ENCODE measurements at regions not wholly inside any gene's neighbourhood (a gene's known extent, or its start where the extent isn't known, plus 50 kb on each side); places are given as distances from the start of the nearest gene placed in this dataset.

DNA sequence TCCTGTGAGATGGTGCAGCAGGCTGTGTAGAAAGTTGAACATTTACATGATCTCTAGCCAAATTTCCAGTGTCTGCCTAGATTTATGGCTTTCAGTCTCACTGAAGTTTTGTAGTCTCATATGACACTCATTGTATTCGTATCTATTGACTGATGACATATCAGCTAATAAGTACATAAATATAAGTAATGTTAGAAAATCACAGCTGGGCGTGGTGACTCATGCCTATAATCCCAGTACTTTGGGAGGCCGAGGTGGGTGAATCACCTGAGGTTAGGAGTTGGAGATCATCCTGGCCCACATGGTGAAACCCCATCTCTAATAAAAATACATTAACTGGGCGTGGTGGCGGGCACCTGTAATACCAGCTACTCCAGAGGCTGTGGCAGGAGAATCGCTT lies 54.7 kb upstream of the HTR2A start:
- no peak overlapping the region for H4K91ac ChIP-seq (ENCODE audit: low read depth, low read length, poor library complexity)
- no peaks in the 10 kb centered on the region for H3K79me1 ChIP-seq (ENCODE audit: low read depth, low read length)
- no peak overlapping the region for H3K4ac ChIP-seq (ENCODE audit: low read length)
- H3K36me3 ChIP-seq (replicated peaks in 1 of 2; ENCODE audit: control insufficient read depth in 2 of 2, insufficient read depth in 2 of 2, low read length in 2 of 2): no peaks in the 10 kb centered on the region
- H2BK12ac ChIP-seq (ENCODE audit: low read length): no peak overlapping the region
- H3K4me2 ChIP-seq (ENCODE audit: insufficient read depth, low read length, poor library complexity, severe bottlenecking): no peak overlapping the region
- no peaks in the 10 kb centered on the region for H3K4me1 ChIP-seq (ENCODE audit: control insufficient read depth in 2 of 2, insufficient read depth in 1 of 2, low read depth in 1 of 2, low read length in 2 of 2)
- H2AK5ac ChIP-seq (ENCODE audit: low read depth, low read length): no peak overlapping the region
- no peak overlapping the region for H2BK120ac ChIP-seq (ENCODE audit: low read depth, low read length)
- H3K4me3 ChIP-seq (ENCODE audit: low read length in 2 of 2): no peak overlapping the region
- no peak overlapping the region for H3K23ac ChIP-seq (ENCODE audit: low read depth, low read length, poor library complexity)
- no peak overlapping the region for H3K18ac ChIP-seq (ENCODE audit: low read length)
- H3K9me3 ChIP-seq (replicated peaks in 1 of 2; ENCODE audit: control insufficient read depth in 2 of 2, insufficient read depth in 1 of 2, low read depth in 1 of 2, low read length in 2 of 2): no peaks in the 10 kb centered on the region
- DNase-seq (ENCODE audit: low spot score): no peak
- H3K27ac ChIP-seq (replicated peaks; ENCODE audit: low read length): no peak overlapping the region
- no peaks in the 10 kb centered on the region for H3K27me3 ChIP-seq (ENCODE audit: control insufficient read depth in 3 of 3, insufficient read depth in 3 of 3, low read depth in 1 of 3, low read length in 3 of 3)
- H3K14ac ChIP-seq (ENCODE audit: low read length): no peak overlapping the region
- H3K9ac ChIP-seq (ENCODE audit: low read depth, low read length, poor library complexity): no peak overlapping the region
- H2BK5ac ChIP-seq (ENCODE audit: low read length): no peak overlapping the region
- whole genome bisulfite sequencing, 2 donors (ENCODE audit: extremely low coverage in 2 of 2, insufficient read length in 2 of 2, insufficient replicate concordance in 1 of 2): no CpG with 5 or more reads among the region's 6 CpGs
- no peak overlapping the region for H4K8ac ChIP-seq (ENCODE audit: low read depth, low read length)
- no peak overlapping the region for H2AFZ ChIP-seq (ENCODE audit: low read length)
- H2BK15ac ChIP-seq (ENCODE audit: low read length): no peak overlapping the region

DNA sequence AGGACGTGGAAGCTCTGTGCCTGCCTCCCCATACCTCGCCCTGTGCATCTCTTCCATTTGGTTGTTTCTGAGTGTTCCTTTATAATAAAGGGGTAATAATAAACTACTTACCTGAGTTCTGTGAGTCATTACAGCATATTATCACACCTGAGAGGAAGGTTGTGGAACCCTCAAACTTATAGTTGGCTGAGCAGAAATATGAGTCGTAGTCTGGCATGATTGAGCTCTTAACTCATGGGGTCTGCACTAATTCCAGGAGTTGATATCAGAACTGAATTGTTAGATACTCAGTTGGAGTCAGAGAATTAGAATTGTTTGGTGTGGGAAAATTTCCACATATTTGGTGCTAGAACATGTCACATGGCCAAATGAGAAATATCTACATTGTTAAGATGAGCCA lies 52.4 kb upstream of the HTR2A start:
- Histone ChIP-seq H2BK15ac (ENCODE audit: low read length) (no peak overlapping the region), H2BK12ac (ENCODE audit: low read length) (no peak overlapping the region), H3K14ac (ENCODE audit: low read length) (no peak overlapping the region), H2BK120ac (ENCODE audit: low read depth, low read length) (no peak overlapping the region), H2BK5ac (ENCODE audit: low read length) (no peak overlapping the region), H2AFZ (ENCODE audit: low read length) (no peak overlapping the region), H3K27ac (replicated peaks; ENCODE audit: low read length) (no peak overlapping the region), H3K27me3 (ENCODE audit: control insufficient read depth in 3 of 3, insufficient read depth in 3 of 3, low read depth in 1 of 3, low read length in 3 of 3) (no peaks in the 10 kb centered on the region), H3K4me1 (ENCODE audit: control insufficient read depth in 2 of 2, insufficient read depth in 1 of 2, low read depth in 1 of 2, low read length in 2 of 2) (no peaks in the 10 kb centered on the region), H2AK5ac (ENCODE audit: low read depth, low read length) (no peak overlapping the region), H3K23ac (ENCODE audit: low read depth, low read length, poor library complexity) (no peak overlapping the region), H3K36me3 (replicated peaks in 1 of 2; ENCODE audit: control insufficient read depth in 2 of 2, insufficient read depth in 2 of 2, low read length in 2 of 2) (no peaks in the 10 kb centered on the region), H3K4ac (ENCODE audit: low read length) (no peak overlapping the region), H3K9me3 (replicated peaks in 1 of 2; ENCODE audit: control insufficient read depth in 2 of 2, insufficient read depth in 1 of 2, low read depth in 1 of 2, low read length in 2 of 2) (no peaks in the 10 kb centered on the region), H3K18ac (ENCODE audit: low read length) (no peak overlapping the region), H3K4me3 (ENCODE audit: low read length in 2 of 2) (no peak overlapping the region), H3K9ac (ENCODE audit: low read depth, low read length, poor library complexity) (no peak overlapping the region), H3K79me1 (ENCODE audit: low read depth, low read length) (no peaks in the 10 kb centered on the region), H3K4me2 (ENCODE audit: insufficient read depth, low read length, poor library complexity, severe bottlenecking) (no peak overlapping the region), H4K8ac (ENCODE audit: low read depth, low read length) (no peak overlapping the region), H4K91ac (ENCODE audit: low read depth, low read length, poor library complexity) (no peak overlapping the region)
- no CpG with 5 or more reads among the region's 3 CpGs for WGBS, 2 donors (ENCODE audit: extremely low coverage in 2 of 2, insufficient read length in 2 of 2, insufficient replicate concordance in 1 of 2)
- DNase-seq (ENCODE audit: low spot score): no peak

DNA sequence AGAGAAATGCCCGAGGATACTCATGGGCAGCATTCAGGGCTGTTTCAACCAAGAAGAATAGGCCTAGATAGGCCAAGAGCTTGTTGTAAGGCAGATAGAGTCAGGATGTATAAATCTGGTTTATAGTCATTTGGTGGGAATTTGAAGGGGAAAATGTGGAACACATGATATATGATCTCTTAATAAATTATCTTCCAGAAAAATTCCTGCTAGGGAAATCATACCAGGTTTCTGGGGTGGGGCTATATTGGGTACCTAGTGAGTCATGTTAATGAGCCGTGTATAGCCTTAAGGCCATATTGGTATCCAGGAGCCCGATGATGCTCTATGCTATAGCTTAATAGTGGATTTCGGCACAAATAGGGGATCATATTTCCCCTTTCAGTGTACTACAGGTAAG lies 51.5 kb upstream of the HTR2A start:
- H2AFZ ChIP-seq (ENCODE audit: low read length): no peak overlapping the region
- no peaks in the 10 kb centered on the region for H3K27me3 ChIP-seq (ENCODE audit: control insufficient read depth in 3 of 3, insufficient read depth in 3 of 3, low read depth in 1 of 3, low read length in 3 of 3)
- H3K18ac ChIP-seq (ENCODE audit: low read length): no peak overlapping the region
- H3K4me3 ChIP-seq (ENCODE audit: low read length in 2 of 2): no peak overlapping the region
- no peak overlapping the region for H4K91ac ChIP-seq (ENCODE audit: low read depth, low read length, poor library complexity)
- H3K79me1 ChIP-seq (ENCODE audit: low read depth, low read length): no peaks in the 10 kb centered on the region
- H3K4ac ChIP-seq (ENCODE audit: low read length): no peak overlapping the region
- no peak overlapping the region for H3K23ac ChIP-seq (ENCODE audit: low read depth, low read length, poor library complexity)
- H2AK5ac ChIP-seq (ENCODE audit: low read depth, low read length): no peak overlapping the region
- no peak overlapping the region for H3K9ac ChIP-seq (ENCODE audit: low read depth, low read length, poor library complexity)
- no peaks in the 10 kb centered on the region for H3K4me1 ChIP-seq (ENCODE audit: control insufficient read depth in 2 of 2, insufficient read depth in 1 of 2, low read depth in 1 of 2, low read length in 2 of 2)
- no peaks in the 10 kb centered on the region for H3K36me3 ChIP-seq (replicated peaks in 1 of 2; ENCODE audit: control insufficient read depth in 2 of 2, insufficient read depth in 2 of 2, low read length in 2 of 2)
- no peak overlapping the region for H3K14ac ChIP-seq (ENCODE audit: low read length)
- no peak overlapping the region for H3K27ac ChIP-seq (replicated peaks; ENCODE audit: low read length)
- H3K9me3 ChIP-seq (replicated peaks in 1 of 2; ENCODE audit: control insufficient read depth in 2 of 2, insufficient read depth in 1 of 2, low read depth in 1 of 2, low read length in 2 of 2): no peaks in the 10 kb centered on the region
- no peak overlapping the region for H2BK120ac ChIP-seq (ENCODE audit: low read depth, low read length)
- no peak overlapping the region for H3K4me2 ChIP-seq (ENCODE audit: insufficient read depth, low read length, poor library complexity, severe bottlenecking)
- DNase-seq (ENCODE audit: low spot score): no peak
- H4K8ac ChIP-seq (ENCODE audit: low read depth, low read length): no peak overlapping the region
- H2BK12ac ChIP-seq (ENCODE audit: low read length): no peak overlapping the region
- WGBS, 2 donors (ENCODE audit: extremely low coverage in 2 of 2, insufficient read length in 2 of 2, insufficient replicate concordance in 1 of 2): no CpG with 5 or more reads among the region's 4 CpGs
- no peak overlapping the region for H2BK5ac ChIP-seq (ENCODE audit: low read length)
- no peak overlapping the region for H2BK15ac ChIP-seq (ENCODE audit: low read length)

DNA sequence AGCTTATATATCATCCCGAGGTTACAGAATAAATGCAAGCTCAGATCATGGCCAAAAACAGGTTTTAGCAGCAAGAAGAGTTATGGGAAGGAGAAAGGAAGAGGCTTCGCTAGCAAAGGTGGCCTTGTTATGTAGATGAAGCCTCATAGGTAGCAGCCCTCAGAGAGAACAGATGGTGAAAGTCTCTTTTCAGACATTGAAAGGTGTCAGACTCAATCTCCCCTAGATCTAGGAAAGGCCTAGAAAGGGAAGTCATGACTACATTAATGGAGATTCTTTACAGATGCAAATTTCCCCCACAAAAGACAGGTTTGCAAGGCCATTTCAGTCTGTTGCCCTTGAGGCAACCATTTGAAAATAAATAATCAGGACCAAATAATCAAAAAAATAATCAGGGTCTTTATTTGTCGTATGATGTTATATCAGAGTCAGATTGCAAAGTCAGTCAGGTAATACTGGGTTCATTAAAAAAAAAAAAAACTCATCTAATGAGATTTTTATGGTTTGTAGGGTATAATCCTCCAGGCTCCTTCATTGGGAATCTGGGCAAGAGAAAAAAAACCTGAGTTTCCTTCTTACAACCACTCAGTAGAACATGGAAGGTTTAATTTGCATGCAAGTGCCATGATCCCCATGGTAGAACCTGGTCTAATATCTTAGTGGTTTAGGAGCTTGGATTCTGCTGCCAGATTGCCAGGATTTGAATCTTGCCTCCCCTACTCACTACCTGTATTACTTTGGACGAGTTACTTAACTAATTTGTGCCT lies 50.8 kb upstream of the HTR2A start:
- Histone ChIP-seq H4K91ac (ENCODE audit: low read depth, low read length, poor library complexity) (no peak overlapping the region), H3K27ac (replicated peaks; ENCODE audit: low read length) (no peak overlapping the region), H4K8ac (ENCODE audit: low read depth, low read length) (no peak overlapping the region), H3K4me3 (ENCODE audit: low read length in 2 of 2) (no peak overlapping the region), H3K14ac (ENCODE audit: low read length) (no peak overlapping the region), H3K4me1 (ENCODE audit: control insufficient read depth in 2 of 2, insufficient read depth in 1 of 2, low read depth in 1 of 2, low read length in 2 of 2) (no peaks in the 10 kb centered on the region), H2BK120ac (ENCODE audit: low read depth, low read length) (no peak overlapping the region), H2BK12ac (ENCODE audit: low read length) (no peak overlapping the region), H3K36me3 (replicated peaks in 1 of 2; ENCODE audit: control insufficient read depth in 2 of 2, insufficient read depth in 2 of 2, low read length in 2 of 2) (no peaks in the 10 kb centered on the region), H3K4ac (ENCODE audit: low read length) (no peak overlapping the region), H2BK15ac (ENCODE audit: low read length) (no peak overlapping the region), H2AK5ac (ENCODE audit: low read depth, low read length) (no peak overlapping the region), H3K18ac (ENCODE audit: low read length) (no peak overlapping the region), H3K23ac (ENCODE audit: low read depth, low read length, poor library complexity) (no peak overlapping the region), H3K9me3 (replicated peaks in 1 of 2; ENCODE audit: control insufficient read depth in 2 of 2, insufficient read depth in 1 of 2, low read depth in 1 of 2, low read length in 2 of 2) (no peaks in the 10 kb centered on the region), H3K79me1 (ENCODE audit: low read depth, low read length) (no peaks in the 10 kb centered on the region), H3K27me3 (ENCODE audit: control insufficient read depth in 3 of 3, insufficient read depth in 3 of 3, low read depth in 1 of 3, low read length in 3 of 3) (no peaks in the 10 kb centered on the region), H2BK5ac (ENCODE audit: low read length) (no peak overlapping the region), H3K4me2 (ENCODE audit: insufficient read depth, low read length, poor library complexity, severe bottlenecking) (no peak overlapping the region), H2AFZ (ENCODE audit: low read length) (no peak overlapping the region), H3K9ac (ENCODE audit: low read depth, low read length, poor library complexity) (no peak overlapping the region)
- WGBS, 2 donors (ENCODE audit: extremely low coverage in 2 of 2, insufficient read length in 2 of 2, insufficient replicate concordance in 1 of 2): no CpG with 5 or more reads among the region's 4 CpGs
- DNase-seq (ENCODE audit: low spot score): no peak
